H9 (cell line): ENCODE measurements at regions not wholly inside any gene's neighbourhood (a gene's known extent, or its start where the extent isn't known, plus 50 kb on each side); places are given as distances from the start of the nearest gene placed in this dataset.

ENCODE experiments used
- DNase-seq: peaks from one replicate; pipeline ENCODE4 v3.0.0-alpha.2; 2017
- H2AFZ ChIP-seq: one replicate; pipeline ENCODE4 v1.6.1; 2013; ENCODE audit warnings: mild to moderate bottlenecking, low read length, control low read depth, moderate library complexity
- H2AK5ac ChIP-seq: 2 replicates; pipeline ENCODE4 v1.6.1; 2013; ENCODE audit warnings: low read length, control low read depth, mixed read lengths; ENCODE audit not compliant: insufficient read length
- H2BK120ac ChIP-seq: one replicate; pipeline ENCODE4 v1.6.1; 2013; ENCODE audit warnings: low read depth, mild to moderate bottlenecking, low read length, control low read depth, inconsistent platforms; ENCODE audit not compliant: poor library complexity, severe bottlenecking
- H2BK12ac ChIP-seq: 2 replicates; pipeline ENCODE4 v1.6.1; 2013; ENCODE audit warnings: low read length, control low read depth, mixed read lengths, low read depth; ENCODE audit not compliant: insufficient read length
- H2BK15ac ChIP-seq: 2 replicates; pipeline ENCODE4 v1.6.1; 2013; ENCODE audit warnings: low read depth, low read length, control low read depth
- H2BK20ac ChIP-seq: one replicate; pipeline ENCODE4 v1.6.1; 2013; ENCODE audit warnings: low read depth, mild to moderate bottlenecking, low read length, control low read depth, inconsistent platforms; ENCODE audit not compliant: poor library complexity, severe bottlenecking
- H2BK5ac ChIP-seq: 2 replicates; pipeline ENCODE4 v1.6.1; 2013; ENCODE audit warnings: low read length, control low read depth, mixed read lengths; ENCODE audit not compliant: insufficient read length
- H3K14ac ChIP-seq: 2 replicates; pipeline ENCODE4 v1.6.1; 2013; ENCODE audit warnings: low read length, control low read depth; ENCODE audit not compliant: insufficient read depth
- H3K18ac ChIP-seq: 2 replicates; pipeline ENCODE4 v1.6.1; 2013; ENCODE audit warnings: low read depth, mild to moderate bottlenecking, mixed read lengths, low read length, control low read depth; ENCODE audit not compliant: insufficient read length
- H3K23ac ChIP-seq: 2 replicates; pipeline ENCODE4 v1.6.1; 2013; ENCODE audit warnings: low read length, control low read depth, mixed read lengths, low read depth; ENCODE audit not compliant: insufficient read length
- H3K23me2 ChIP-seq: 2 replicates; pipeline ENCODE4 v1.6.1; 2013; ENCODE audit warnings: low read depth, mild to moderate bottlenecking, mixed read lengths, low read length, control low read depth; ENCODE audit not compliant: insufficient read length, poor library complexity, severe bottlenecking
- H3K27ac ChIP-seq: 2 replicates; pipeline ENCODE4 v1.5.1; 2013; ENCODE audit warnings: low read length, control low read depth, mixed read lengths, low read depth; ENCODE audit not compliant: insufficient read length
- H3K27me3 ChIP-seq: 2 replicates; pipeline ENCODE4 v1.6.1; 2013; ENCODE audit warnings: low read length, control low read depth, inconsistent platforms; ENCODE audit not compliant: insufficient read depth
- H3K4ac ChIP-seq: 2 replicates; pipeline ENCODE4 v1.6.1; 2013; ENCODE audit warnings: low read depth, mild to moderate bottlenecking, control low read depth, inconsistent platforms, low read length, moderate library complexity
- H3K4me1 ChIP-seq: 2 replicates; pipeline ENCODE4 v1.6.1; 2013; ENCODE audit warnings: low read length, control low read depth, inconsistent platforms; ENCODE audit not compliant: insufficient read depth
- H3K4me2 ChIP-seq: 2 replicates; pipeline ENCODE4 v1.6.1; 2013; ENCODE audit warnings: low read length, control low read depth, mixed read lengths; ENCODE audit not compliant: insufficient read length, insufficient read depth
- H3K56ac ChIP-seq: 2 replicates; pipeline ENCODE4 v1.6.1; 2013; ENCODE audit warnings: low read depth, mild to moderate bottlenecking, mixed read lengths, low read length, control low read depth; ENCODE audit not compliant: insufficient read length
- H3K79me1 ChIP-seq: 2 replicates; pipeline ENCODE4 v1.6.1; 2013; ENCODE audit warnings: low read depth, mild to moderate bottlenecking, moderate library complexity, low read length, control low read depth, inconsistent platforms; ENCODE audit not compliant: insufficient read depth, poor library complexity, severe bottlenecking
- H3K79me2 ChIP-seq: 2 replicates; pipeline ENCODE4 v1.6.1; 2013; ENCODE audit warnings: low read length, control low read depth, inconsistent platforms; ENCODE audit not compliant: insufficient read depth
- H3K9ac ChIP-seq: 2 replicates; pipeline ENCODE4 v1.6.1; 2013; ENCODE audit warnings: low read length, control low read depth, mixed read lengths; ENCODE audit not compliant: insufficient read length; ENCODE audit errors: extremely low read depth
- H3K9me3 ChIP-seq: one replicate; pipeline ENCODE4 v1.6.1; 2013; ENCODE audit warnings: low read depth, low read length, inconsistent platforms; ENCODE audit not compliant: control insufficient read depth
- H3T11ph ChIP-seq: one replicate; pipeline ENCODE4 v1.6.1; 2013; ENCODE audit warnings: mild to moderate bottlenecking, low read length, control low read depth, inconsistent platforms
- H4K20me1 ChIP-seq: one replicate; pipeline ENCODE4 v1.6.1; 2013; ENCODE audit not compliant: control insufficient read depth, insufficient read length, insufficient read depth
- H4K5ac ChIP-seq: 2 replicates; pipeline ENCODE4 v1.6.1; 2013; ENCODE audit warnings: low read depth, mild to moderate bottlenecking, mixed read lengths, low read length, control low read depth; ENCODE audit not compliant: insufficient read length
- H4K8ac ChIP-seq: replicated peaks from 2 replicates; pipeline ENCODE4 v1.6.1; 2013; ENCODE audit warnings: low read length, control low read depth, mixed read lengths, low read depth; ENCODE audit not compliant: insufficient read length
- H4K91ac ChIP-seq: 2 replicates; pipeline ENCODE4 v1.6.1; 2013; ENCODE audit warnings: low read depth, mild to moderate bottlenecking, moderate library complexity, mixed read lengths, low read length, control low read depth; ENCODE audit not compliant: insufficient read length
- H3K27ac Mint-ChIP-seq, 3 experiments: 2 replicates in 2 of 3; 3 replicates in 1 of 3; pipeline ENCODE4 v1.8.0; 2020 to 2021; ENCODE audit warnings: mixed read lengths in 3 of 3, mild to moderate bottlenecking in 1 of 3, moderate library complexity in 1 of 3
- H3K27me3 Mint-ChIP-seq: 2 replicates; pipeline ENCODE4 v1.8.0; 2021; ENCODE audit warnings: low read depth, mild to moderate bottlenecking, moderate library complexity, mixed read lengths
- H3K36me3 Mint-ChIP-seq, 3 experiments: 2 replicates in 2 of 3; 3 replicates in 1 of 3; pipeline ENCODE4 v1.8.0; 2020 to 2021; ENCODE audit warnings: low read depth in 3 of 3, mixed read lengths in 3 of 3; ENCODE audit not compliant: insufficient read depth in 1 of 3
- H3K4me1 Mint-ChIP-seq, 2 experiments: 2 replicates each; pipeline ENCODE4 v1.8.0; 2020; ENCODE audit warnings: mixed read lengths in 2 of 2
- H3K4me3 Mint-ChIP-seq, 2 experiments: 2 replicates in 1 of 2; 3 replicates in 1 of 2; pipeline ENCODE4 v1.8.0; 2020 to 2021; ENCODE audit warnings: mild to moderate bottlenecking in 2 of 2, mixed read lengths in 2 of 2, moderate library complexity in 1 of 2
- H3K9me3 Mint-ChIP-seq, 2 experiments: 2 replicates in 1 of 2; 3 replicates in 1 of 2; pipeline ENCODE4 v1.8.0; 2020; ENCODE audit warnings: mild to moderate bottlenecking in 2 of 2, mixed read lengths in 2 of 2, moderate library complexity in 1 of 2
- WGBS: extraction: QIAGEN DNeasy Blood & Tissue Kit; methylation state at CpG from one replicate; pipeline ENCODE4 v1.1.7; 2013; ENCODE audit warnings: missing lambda C conversion rate, low lambda C conversion rate, mixed read lengths; ENCODE audit not compliant: insufficient read length; ENCODE audit errors: extremely low coverage; 5-methylcytosine and 5-hydroxymethylcytosine counted together
- TF ChIP-seq, protein P1 (sequence below): fragments of 200-600 bp; sonication (generic); conservative IDR thresholded peaks from 3 replicates; pipeline ENCODE4 v1.8.0; 2021; ENCODE audit warnings: antibody characterized with exemption, mild to moderate bottlenecking

- Histone ChIP-seq H4K20me1 (no peaks in the 10 kb centered on the region), H3K23me2 (no peaks in the 10 kb centered on the region), H3K4me2 (no peak overlapping the region), H3K9ac (no peak overlapping the region), H2BK120ac (no peak overlapping the region), H3K27me3 (no peaks in the 10 kb centered on the region), H3K18ac (no peak overlapping the region), H4K8ac (no peak overlapping the region), H3K79me2 (no peaks in the 10 kb centered on the region), H3K4ac (no peak overlapping the region), H3K56ac (no peak overlapping the region), H2AK5ac (no peak overlapping the region), H3K4me1 (no peaks in the 10 kb centered on the region), H3K27ac (no peak overlapping the region), H4K5ac (no peak overlapping the region), H2AFZ (no peak overlapping the region), H2BK15ac (no peak overlapping the region), H3K23ac (no peak overlapping the region), H2BK12ac (no peak overlapping the region), H3T11ph (no peak overlapping the region), H3K14ac (no peak overlapping the region), H2BK5ac (no peak overlapping the region), H3K79me1 (no peaks in the 10 kb centered on the region), H2BK20ac (no peak overlapping the region), H4K91ac (no peak overlapping the region), H3K9me3 (no peaks in the 10 kb centered on the region)
- Mint-ChIP-seq H3K27ac (no peak overlapping the region; a peak in 1 of 7 replicates), H3K27me3 (peaks cover 5% of the 10 kb centered on the region; the same call in 1 of the 2 replicates), H3K9me3 (no peaks in the 10 kb centered on the region), H3K4me1 (peaks cover under 1 to 4% of the 10 kb centered on the region in 2 experiments), H3K4me3 (no peak overlapping the region), H3K36me3 (no peaks in the 10 kb centered on the region)
- DNase-seq: no peak
- whole genome bisulfite sequencing: no CpG with 5 or more reads among the region's 3 CpGs
- TF ChIP-seq, protein P1, sequence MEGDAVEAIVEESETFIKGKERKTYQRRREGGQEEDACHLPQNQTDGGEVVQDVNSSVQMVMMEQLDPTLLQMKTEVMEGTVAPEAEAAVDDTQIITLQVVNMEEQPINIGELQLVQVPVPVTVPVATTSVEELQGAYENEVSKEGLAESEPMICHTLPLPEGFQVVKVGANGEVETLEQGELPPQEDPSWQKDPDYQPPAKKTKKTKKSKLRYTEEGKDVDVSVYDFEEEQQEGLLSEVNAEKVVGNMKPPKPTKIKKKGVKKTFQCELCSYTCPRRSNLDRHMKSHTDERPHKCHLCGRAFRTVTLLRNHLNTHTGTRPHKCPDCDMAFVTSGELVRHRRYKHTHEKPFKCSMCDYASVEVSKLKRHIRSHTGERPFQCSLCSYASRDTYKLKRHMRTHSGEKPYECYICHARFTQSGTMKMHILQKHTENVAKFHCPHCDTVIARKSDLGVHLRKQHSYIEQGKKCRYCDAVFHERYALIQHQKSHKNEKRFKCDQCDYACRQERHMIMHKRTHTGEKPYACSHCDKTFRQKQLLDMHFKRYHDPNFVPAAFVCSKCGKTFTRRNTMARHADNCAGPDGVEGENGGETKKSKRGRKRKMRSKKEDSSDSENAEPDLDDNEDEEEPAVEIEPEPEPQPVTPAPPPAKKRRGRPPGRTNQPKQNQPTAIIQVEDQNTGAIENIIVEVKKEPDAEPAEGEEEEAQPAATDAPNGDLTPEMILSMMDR: no peak
Measured at GRCh38 chr5:74406844-74407243, 233.7 kb downstream of the ENC1 start.
